Keratinocyte (primary cell): ENCODE measurements at regions not wholly inside any gene's neighbourhood (a gene's known extent, or its start where the extent isn't known, plus 50 kb on each side); places are given as distances from the start of the nearest gene placed in this dataset.

ENCODE experiments used
- EZH2 ChIP-seq: IDR thresholded peaks from one replicate; pipeline ENCODE4 v1.6.1; 2012; ENCODE audit warnings: inconsistent platforms, mild to moderate bottlenecking, low read length, moderate library complexity
- TF ChIP-seq, protein P1 (sequence below), 3 experiments: IDR thresholded peaks in 1 of 3; conservative IDR thresholded peaks in 1 of 3; optimal IDR thresholded peaks in 1 of 3; 2 replicates in 2 of 3; 3 replicates in 1 of 3; pipeline versions ENCODE3 to v1.5.1; 2011; ENCODE audit warnings: low read length in 3 of 3, mild to moderate bottlenecking in 3 of 3, moderate library complexity in 2 of 3, control low read depth in 1 of 3, inconsistent platforms in 1 of 3; ENCODE audit not compliant: insufficient read depth in 2 of 3; ENCODE audit errors: extremely low read depth in 1 of 3

DNA sequence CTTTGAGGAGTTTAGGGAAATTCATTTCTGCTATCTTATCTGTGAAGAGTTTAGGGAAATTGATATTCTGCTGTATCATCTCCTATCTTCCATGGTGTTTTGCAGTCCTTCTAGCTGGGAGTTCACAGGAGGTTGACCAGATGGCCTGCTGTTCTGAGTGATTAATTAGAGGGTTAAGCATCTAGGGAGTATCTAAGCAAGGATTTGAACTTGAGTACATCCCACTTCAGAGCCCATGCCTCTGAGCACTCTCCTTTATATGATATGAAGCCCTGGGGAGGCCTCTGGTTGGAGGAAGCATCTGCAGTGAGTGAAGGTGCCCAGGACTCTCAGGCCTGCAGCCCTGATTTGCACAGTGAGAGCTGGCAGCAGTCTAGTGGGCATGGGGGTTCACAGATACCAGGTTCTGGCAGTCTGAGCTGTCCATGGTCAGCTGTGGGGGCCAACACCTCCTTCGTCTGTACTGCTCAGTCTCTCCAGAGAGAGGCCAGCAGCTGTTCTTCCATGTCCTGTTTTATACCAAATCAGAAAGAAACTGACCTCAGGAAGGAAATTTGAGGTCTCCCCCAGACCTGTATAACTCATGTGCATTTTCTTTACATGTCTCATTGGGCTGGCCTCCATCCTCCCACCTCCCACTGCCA is 156.9 kb downstream of the PLCE1 start:
- no peak for TF ChIP-seq EZH2
- TF ChIP-seq, protein P1, sequence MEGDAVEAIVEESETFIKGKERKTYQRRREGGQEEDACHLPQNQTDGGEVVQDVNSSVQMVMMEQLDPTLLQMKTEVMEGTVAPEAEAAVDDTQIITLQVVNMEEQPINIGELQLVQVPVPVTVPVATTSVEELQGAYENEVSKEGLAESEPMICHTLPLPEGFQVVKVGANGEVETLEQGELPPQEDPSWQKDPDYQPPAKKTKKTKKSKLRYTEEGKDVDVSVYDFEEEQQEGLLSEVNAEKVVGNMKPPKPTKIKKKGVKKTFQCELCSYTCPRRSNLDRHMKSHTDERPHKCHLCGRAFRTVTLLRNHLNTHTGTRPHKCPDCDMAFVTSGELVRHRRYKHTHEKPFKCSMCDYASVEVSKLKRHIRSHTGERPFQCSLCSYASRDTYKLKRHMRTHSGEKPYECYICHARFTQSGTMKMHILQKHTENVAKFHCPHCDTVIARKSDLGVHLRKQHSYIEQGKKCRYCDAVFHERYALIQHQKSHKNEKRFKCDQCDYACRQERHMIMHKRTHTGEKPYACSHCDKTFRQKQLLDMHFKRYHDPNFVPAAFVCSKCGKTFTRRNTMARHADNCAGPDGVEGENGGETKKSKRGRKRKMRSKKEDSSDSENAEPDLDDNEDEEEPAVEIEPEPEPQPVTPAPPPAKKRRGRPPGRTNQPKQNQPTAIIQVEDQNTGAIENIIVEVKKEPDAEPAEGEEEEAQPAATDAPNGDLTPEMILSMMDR (optimal IDR thresholded peaks at IDR 0.05 in 1 of 3, IDR thresholded peaks at IDR 0.05 in 1 of 3, conservative IDR thresholded peaks at IDR 0.05 in 1 of 3; ENCODE audit: extremely low read depth in 1 of 3, insufficient read depth in 2 of 3, low read length in 3 of 3), result no peak
